Forelimb muscle (tissue), 1 donor: ENCODE measurements at regions not wholly inside any gene's neighbourhood (a gene's known extent, or its start where the extent isn't known, plus 50 kb on each side); places are given as distances from the start of the nearest gene placed in this dataset.
"Not testable (repeated sequence)": the region's sequence is repeated elsewhere in the genome, so short reads cannot be mapped to it uniquely, and the experiment has no call there.

Experiments
- DNase-seq: peaks from one replicate; pipeline ENCODE4 v3.0.0-alpha.2; 2013; ENCODE audit warnings: low read depth

DNA sequence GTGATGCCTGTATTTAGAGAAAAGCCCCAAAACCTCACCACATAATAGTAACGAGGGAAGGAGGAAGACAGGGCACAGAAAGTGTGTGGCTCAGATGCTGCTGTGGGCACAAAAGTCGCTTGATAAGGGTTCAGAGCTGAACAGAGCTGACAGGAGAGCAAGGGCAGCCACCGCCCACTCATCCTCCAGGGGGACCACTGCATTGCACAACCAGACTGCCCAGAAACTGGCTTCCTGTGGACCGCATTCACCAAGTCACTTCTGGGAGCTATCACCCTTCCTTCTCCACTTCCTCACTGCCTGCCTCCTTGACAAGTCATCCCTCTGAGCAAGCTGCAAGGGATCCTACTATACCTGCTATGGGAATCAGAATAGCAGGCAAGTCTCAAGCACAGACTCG is 512.4 kb upstream of the CDH11 start:
- no peak for DNase-seq

DNA sequence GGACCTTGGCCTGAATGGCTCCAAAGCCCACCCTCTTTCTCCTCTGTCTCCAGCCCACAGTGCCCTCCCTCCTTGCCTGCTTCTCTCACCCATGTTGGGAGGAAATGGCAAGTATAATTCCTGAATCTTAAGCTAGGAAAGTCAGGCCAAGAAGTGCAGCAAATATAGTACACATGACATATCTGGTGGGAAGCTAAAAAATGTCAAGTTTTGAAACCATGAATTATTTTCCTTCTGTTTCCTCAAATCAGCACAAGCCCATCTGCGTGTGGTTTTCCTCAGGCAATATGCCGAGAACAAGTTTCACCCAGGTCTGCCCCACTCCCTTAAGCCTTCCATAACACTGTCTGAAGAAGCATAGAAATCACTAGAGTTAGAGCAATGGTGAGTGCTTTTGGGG is 502.8 kb upstream of the CDH11 start:
- DNase-seq: no peak

DNA sequence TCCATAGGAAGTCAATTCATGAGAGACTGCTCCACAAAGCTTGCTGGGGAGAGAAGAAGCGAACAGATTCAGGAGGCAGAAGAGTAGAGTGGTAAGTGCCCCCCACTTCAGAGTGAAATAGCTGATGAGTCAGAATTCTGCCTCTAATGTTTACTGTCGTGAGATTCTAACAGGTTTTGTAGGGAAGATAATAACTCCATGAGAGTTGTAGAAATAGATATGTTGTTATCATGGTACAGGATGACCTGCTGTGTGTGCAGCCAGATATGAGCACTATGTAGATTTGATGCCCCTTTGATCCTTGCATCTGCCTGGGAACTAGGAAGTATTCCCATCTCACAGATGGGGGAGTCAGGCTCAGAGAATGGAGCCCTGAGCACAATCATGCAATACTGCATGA is 502.4 kb upstream of the CDH11 start:
- no peak for DNase-seq

DNA sequence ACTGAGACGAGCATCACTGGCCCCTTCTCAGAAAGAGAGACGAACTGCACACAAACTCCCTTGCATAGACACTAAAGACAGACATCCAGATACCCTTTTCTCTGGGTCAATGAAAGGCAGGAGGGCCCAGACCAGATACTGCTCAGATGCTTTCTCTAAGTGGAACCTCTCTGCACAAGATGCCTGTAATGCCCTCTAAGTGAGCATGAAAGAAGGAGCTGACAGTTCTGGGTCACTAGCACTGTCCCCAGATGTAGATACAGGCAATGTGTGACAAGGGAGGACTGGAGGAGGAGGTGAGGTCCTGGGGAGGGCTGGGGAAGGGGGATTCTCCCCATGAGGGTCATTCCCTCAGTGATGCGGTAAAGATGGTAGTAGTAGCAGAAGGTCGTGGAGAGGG is 501.0 kb upstream of the CDH11 start:
- DNase-seq: no peak

DNA sequence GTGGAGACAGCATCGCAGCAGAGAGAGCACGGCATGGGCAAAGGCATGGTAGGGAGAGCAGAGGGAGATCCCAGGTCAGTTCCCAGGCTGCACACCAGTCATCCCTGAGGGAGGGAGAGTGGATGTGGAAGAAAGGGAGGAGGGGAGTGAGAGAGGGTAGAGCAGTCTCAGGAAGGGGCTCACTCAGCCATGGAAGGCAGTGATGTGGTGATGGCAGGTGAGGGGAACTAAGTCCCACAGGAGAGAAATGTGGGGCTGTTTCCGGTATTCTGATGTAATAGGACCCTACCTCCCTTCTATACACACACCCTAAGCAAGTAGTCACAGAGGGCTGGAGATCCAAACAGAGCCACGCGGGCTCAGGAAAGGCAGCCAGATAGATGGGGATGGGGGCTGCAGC is 500.3 kb upstream of the CDH11 start:
- no peak for DNase-seq

DNA sequence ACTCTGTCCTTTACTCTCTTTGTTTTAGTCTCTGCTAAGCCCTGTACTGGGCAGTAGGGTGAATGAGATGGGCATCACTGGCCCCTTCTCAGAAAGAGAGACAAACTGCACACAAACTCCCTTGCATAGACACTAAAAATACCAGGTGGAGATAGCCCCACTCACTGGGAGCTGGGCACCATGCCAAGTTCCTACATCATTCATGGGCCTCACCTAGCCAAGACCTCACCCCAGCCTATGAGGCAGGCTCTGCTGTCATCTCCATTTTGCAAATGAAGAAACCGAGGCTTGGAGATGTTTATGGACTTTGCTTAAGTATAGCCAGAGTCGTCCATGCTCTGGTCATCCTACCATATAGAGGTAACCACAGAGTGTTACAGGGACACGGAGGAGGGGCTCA is 499.8 kb upstream of the CDH11 start:
- no peak for DNase-seq

DNA sequence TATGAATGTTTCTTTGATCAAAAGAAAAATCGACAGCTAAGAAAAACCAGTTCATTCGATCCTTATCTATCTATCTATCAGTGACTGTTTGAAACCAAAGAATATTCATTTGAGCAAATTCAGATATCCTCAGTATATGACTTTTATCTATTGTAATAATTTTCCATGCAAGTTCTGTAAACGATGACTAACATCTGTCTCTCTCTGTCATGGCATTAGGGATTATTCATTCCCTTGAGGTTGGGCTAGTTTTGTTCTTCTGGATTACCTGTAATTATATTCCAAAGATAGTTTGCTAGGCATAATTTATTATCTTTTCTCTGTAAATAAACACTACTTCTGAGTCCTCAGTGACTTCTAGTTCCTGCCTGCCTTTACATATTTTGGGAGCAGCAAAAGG is 497.7 kb upstream of the CDH11 start:
- DNase-seq: no peak

DNA sequence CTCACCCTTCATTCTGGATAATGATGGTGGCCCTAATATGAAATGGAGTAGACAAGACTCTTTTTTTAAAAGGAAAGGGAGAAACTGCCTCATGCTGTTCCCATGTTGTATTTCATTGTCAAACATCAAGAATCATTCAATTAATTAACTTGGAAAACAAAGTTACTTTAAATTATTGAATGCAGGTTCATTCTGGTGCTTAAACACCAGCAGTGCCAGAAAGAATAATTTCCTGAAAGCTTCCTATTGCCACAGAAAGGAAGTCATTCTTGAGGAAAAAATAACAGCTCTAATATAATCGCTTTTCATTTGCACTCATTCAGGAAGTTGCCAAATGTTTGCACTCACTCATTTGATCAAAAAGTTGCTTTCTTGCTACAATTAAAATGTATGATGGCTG is 497.1 kb upstream of the CDH11 start:
- no peak for DNase-seq

DNA sequence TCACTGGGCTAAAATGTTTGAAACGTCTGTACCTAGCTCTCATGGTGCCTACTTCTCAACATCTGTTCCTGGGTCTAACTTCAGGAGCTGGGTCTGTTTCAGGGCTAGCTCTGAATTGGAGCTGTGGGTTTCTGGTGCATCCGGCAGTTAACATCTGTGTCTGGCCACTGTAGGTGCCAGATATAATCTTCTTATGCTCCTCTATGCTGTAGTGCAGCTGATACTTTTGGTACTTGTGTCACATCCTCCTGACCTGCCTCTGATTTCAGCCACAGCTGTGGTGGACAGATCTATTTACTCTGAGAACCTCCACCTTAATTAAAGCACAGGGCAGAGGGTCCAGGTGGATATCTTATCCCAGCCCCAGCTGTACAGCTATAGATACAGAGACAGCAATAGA is 496.5 kb upstream of the CDH11 start:
- no peak for DNase-seq

DNA sequence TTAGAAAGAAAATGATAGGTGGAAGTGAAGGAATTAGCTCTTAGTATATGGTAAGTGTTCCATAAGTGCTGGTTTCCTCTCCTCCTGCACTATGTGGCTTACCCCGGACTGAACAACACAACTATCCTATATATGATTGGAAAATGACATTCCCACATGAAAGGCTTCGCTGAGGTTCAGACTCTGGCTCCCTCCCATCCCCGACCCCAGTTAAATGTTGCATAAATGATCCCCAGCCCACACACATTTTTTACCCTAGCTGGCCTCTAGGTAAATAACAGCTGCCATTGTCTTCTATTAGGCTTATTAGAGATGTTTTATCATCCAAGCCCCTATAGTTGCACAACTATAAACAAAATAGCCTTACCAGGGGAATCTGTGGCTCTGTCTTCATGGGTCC is 495.6 kb upstream of the CDH11 start:
- DNase-seq: no peak

DNA sequence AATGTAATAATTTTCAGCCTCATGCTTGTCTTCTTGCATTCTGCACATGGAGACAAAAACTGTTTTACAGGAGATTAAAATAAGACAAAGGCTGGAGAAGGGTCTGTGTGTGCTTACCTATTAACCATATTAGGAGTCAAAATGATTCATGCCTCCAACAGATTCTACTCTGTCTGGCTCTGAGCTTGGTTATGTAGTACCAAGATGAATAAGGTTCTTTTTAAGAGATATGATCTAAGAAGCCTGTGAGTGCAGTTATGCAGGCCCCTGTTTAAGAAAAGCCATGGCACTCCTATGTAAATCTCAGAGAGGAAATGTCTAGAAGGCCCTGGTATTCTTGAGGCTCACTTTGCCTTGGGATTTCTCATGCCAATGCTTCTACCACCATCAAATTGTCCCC is 486.6 kb upstream of the CDH11 start:
- no peak for DNase-seq

DNA sequence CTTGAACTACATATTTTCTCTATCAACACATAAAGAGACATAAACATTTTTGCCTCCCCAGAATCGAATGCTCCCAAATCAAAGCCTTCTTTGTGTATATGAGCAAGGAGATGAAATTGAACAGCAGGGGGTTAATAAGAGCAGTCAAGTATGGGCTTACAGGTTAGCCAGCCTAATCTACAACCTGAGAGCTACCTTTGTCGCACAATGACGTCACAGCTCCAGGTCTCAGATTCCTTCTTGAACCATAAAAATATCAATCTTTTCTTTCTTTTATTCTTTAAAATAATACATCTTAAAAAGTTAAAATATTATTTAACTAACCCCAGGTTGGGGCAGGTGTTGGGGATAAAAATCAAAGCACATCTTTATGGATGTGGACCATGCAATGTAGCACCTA is 482.9 kb upstream of the CDH11 start:
- no peak for DNase-seq

DNA sequence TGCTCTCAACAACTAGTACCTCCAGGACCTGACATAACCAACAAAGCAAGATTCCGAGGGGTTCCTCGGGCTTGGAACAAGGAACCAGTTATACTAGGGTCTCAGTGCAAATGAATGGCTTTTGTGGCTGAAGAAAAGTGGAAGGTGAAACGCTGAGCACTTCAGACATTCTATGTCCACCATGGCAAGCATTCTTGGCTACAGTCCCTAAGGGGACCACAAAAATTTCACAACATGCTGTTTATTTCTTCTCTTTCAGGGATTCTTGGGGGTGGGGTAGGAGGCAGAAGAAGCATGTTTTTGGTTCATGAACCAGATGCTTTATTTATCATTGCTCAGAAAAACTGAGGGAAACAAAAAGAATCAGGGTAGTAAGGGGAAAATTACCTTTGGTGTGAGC is 479.9 kb upstream of the CDH11 start:
- no peak for DNase-seq

DNA sequence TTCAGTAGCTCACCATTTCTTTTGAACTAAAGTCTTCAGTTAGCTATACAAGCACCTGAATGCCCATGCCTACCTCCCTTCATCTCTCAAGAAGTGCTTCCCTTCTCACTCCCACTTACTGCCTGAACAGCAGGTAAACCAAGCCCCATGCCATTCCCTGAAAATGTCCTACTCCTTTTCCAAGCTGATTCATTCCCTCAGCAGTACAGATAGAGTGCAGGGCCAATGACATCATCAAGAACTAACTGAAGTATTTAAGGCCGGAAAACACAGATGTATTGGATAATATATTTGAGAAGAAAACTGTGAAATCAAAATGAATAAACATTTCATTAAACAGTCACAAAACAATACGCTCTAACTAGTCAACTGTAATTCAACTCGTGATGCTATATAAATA is 478.8 kb upstream of the CDH11 start:
- DNase-seq: no peak

DNA sequence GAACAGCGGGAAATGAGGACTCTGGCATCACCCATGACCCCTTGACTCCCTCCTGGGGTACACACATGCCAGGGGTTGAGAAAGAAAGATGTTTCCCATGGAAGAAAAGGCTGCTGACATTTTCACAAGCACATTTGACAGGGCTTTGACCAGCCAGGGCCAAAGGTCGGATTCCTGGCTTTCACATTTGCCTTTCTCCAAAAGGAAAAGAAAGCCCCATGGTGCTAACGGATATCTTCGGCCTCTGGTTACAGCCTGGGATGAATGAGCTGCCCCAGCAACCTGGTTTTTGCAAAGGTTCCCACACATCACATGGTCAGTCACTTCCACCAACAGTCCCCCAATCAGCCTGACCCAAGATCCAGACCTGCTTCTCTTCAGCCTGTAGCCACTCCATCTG is 478.2 kb upstream of the CDH11 start:
- DNase-seq: no peak

DNA sequence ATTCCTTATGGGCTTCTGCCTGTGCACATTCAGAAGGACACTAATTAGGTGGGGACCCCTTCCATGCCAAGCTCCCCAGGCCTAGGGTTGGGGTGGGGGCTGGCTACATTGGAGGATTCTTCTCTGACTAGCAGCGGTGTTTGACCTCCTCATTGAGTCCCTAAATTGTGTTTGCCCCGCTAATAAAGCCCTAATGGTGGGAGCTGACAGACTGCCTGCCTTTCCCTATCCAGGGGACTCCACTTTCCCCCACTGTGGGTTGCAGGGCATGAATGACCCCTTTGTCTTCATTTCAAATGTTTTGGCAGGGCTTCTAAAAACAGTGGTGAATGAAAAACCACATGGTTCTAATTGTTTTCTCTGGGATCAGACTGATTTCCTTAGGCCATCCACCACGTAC is 476.8 kb upstream of the CDH11 start:
- no peak for DNase-seq

DNA sequence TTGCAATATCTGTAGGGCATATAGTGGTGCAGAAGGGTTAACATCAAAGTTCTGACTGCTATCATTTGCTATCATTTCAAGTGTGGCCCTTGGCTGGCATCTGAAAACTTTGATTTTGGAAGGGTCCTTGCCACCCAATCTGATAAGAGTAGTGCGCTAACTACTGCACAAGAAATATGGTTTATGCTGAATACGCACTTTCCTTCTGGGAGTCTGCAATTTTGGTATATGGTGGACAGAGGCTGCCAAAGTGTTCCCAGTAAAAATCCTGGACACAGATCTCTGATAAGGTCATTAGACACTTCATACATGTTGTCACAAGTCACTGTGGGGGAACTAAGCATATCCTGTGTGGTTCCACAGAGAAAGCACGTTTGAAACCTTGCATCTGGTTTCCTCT is 461.6 kb upstream of the CDH11 start:
- DNase-seq: no peak

DNA sequence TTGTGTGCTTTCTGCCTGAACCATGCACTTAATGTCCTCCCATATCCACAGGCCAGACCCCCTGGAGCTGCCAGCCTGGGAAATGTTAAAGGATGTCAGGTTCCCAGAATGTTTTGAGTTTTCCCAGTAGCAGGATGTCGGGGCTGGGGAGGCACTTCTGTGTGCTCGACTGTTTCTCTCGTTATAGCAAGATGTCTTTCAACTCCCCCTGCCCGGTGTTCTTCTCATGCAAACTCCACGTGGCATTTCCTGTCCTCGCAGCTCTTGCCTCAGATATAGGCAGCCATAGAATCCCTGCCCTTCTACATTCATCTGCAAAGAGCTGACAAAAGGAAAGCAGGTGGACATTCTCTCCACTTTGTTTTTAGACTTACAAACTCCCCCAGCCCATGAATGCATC is 457.2 kb upstream of the CDH11 start:
- no peak for DNase-seq

DNA sequence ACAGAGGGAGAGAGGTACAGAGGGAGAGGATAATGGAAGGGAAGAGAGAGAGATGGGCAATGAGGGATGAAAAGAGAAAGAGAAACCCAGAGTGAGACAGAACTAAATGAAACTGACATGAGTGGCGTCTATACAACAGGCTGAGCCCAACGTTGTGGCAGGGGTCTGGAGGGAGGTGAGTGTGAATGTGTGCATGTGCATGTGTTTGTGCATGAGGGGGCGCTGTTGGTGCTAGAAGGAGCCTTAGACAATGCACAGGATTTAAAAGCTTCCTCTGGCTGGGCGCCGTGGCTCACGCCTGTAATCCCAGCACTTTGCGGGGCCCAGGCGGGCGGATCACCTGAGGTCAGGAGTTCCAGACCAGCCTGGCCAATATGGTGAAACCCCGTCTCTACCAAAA is 454.8 kb upstream of the CDH11 start:
- no peak for DNase-seq

DNA sequence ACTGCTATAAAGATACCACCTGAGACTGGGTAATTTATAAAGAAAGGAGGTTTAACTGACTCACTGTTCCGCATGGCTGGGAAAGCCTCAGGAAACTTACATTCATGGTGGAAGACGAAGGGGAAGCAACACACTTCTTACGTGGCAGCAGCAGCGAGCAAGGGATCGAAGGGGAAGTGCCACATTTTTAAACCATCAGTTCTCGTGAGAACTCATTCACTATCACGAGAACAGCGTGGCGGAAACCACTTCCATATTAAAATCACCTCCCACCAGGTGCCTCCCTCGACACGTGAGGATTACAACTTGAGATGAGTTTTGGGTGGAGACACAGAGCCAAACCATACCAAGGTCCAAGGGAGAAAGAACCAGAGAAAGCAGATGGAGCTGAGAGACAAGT is 454.3 kb upstream of the CDH11 start:
- DNase-seq: no peak

DNA sequence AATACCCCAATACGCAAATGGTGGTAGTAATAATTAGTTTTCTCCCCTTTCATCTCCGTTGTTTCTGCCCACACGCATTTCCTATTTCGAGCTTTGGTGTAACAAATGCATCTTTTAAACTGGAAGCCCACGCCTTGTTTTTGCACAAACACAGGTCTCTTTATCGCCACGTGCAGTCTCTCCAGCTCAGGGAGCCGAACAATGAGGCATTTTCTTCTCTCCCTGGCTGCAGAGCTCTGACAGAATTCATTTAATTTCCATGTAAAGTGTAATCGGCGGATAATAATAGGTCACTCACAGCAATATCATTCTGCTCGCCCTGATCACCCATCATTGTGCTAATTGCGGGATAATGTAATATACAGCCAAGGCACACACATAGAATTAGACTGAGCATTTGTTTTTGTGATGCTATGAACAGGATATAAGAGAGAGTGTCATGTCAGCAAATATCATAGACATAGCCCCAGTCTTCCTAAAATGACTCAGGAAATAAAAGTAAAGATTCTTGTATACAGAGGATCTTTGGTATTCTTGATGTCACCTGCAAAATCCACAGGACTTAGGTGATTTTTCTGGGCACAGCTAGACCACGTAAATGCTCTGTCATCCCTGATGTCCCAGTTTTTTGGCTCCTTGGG is 452.6 kb upstream of the CDH11 start:
- no peak for DNase-seq

DNA sequence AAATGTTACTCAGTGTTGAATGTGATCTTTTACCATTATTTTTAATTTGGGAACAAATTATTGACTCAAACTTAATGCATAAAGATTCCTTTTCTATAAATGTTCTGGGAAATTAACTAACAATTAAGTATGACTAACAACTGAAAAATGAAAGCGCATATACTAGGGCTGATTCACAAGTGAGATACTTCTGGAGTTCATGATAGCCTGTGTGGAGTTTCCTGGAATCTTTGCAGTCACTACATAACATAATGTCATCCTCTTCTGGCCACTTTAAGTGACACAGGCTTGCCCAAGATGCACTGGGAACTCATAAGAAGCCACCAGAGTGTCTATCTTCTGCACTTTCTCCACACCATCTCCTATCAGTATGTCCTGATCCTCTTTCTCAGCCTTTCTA is 450.3 kb upstream of the CDH11 start:
- no peak for DNase-seq

DNA sequence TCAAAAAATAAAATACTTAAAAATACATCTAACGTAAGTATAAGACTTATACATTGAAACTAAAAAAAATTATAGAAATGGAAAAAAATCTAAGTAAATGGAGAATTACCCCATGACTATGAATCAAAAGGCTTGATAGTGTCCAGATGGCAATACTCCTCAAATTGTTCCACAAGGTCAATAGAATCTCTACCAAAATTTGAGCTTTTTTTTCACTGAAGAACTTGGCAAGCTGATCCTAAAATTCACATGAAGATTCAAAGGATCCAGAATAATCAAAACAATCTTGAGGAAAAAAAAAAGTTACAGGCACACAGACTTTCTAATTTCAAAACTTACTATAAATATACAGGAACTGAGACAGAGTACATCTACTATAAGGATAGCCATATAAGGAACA is 448.4 kb upstream of the CDH11 start:
- no peak for DNase-seq

DNA sequence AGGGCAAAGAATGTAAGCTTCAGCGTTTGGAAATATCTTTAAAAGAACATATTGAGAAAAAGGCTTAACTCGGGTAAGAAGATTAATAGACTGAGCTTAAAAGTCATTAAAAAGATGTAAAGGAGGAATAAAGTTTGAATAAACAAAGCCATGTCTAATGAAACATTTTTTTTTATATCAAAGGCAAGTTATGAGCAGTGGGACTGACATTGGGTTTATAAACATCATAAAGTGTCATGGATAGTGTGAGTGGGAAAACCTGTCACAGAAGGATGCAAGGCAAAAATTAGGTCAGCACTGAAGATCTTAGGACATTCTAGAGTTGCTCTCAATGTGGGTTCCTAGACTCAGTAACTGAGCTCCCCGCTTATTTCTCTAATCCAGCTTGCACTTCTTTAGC is 438.0 kb upstream of the CDH11 start:
- no peak for DNase-seq

DNA sequence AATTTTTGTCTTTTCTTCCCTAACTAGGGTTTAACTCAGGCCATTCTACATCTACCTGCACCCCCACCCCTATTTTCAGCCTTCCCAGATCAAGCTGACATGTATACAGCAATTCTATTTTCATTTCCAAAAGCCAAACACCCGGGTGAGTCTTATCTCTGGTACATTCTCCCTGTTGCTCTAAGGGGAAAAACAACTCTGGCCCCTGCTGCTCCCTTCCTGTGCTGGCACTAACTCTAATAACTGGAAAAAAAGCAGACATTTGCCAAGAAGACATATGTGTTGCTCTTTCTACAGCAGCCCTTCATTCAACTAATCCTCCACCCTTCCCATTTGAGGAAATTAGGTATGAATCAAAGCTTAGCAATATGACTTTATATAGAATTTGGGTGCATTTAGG is 427.8 kb upstream of the CDH11 start:
- not testable (repeated sequence) for DNase-seq
